ENCODE measurements at regions not wholly inside any gene's neighbourhood (a gene's known extent, or its start where the extent isn't known, plus 50 kb on each side); places are given as distances from the start of the nearest gene placed in this dataset.

GRCh38 chr14:34238610-34239009 lies 223.4 kb downstream of the SPTSSA start:
- no peak for FAIRE-seq

- FAIRE-seq: no peak
Measured at GRCh38 chr14:34237677-34238076, 224.4 kb downstream of the SPTSSA start.

GRCh38 chr14:34237081-34237480 lies 225.0 kb downstream of the SPTSSA start:
- no peak for FAIRE-seq

- no peak for FAIRE-seq
Measured at GRCh38 chr14:34235643-34236300, 226.3 kb downstream of the SPTSSA start.

- no peak for FAIRE-seq
Measured at GRCh38 chr14:34234258-34234657, 227.8 kb downstream of the SPTSSA start.

GRCh38 chr14:34233619-34234018 lies 228.4 kb downstream of the SPTSSA start:
- no peak for FAIRE-seq

- no peak for FAIRE-seq
Measured at GRCh38 chr14:34232790-34233189, 229.2 kb downstream of the SPTSSA start.

GRCh38 chr14:34231626-34232025 lies 230.4 kb downstream of the SPTSSA start:
- FAIRE-seq: no peak

- FAIRE-seq: no peak
Measured at GRCh38 chr14:34229140-34229539, 232.9 kb downstream of the SPTSSA start.

GRCh38 chr14:34228650-34228976 lies 233.4 kb downstream of the SPTSSA start:
- no peak for FAIRE-seq

GRCh38 chr14:34227834-34228649 lies 234.0 kb downstream of the SPTSSA start:
- peak; percentile 46 for FAIRE-seq

GRCh38 chr14:34224221-34224620 lies 237.8 kb downstream of the SPTSSA start:
- no peak for FAIRE-seq

- FAIRE-seq: no peak
Measured at GRCh38 chr14:34223373-34224148, 238.5 kb downstream of the SPTSSA start.

- FAIRE-seq: no peak
Measured at GRCh38 chr14:34222867-34223266, 239.2 kb downstream of the SPTSSA start.

- FAIRE-seq: no peak
Measured at GRCh38 chr14:34222122-34222521, 239.9 kb downstream of the SPTSSA start.

GRCh38 chr14:34220921-34221320 lies 241.1 kb downstream of the SPTSSA start:
- FAIRE-seq: no peak

GRCh38 chr14:34220378-34220706 lies 241.7 kb downstream of the SPTSSA start:
- no peak for FAIRE-seq

GRCh38 chr14:34219661-34220377 lies 242.2 kb downstream of the SPTSSA start:
- no peak for FAIRE-seq

GRCh38 chr14:34218881-34219280 lies 243.2 kb downstream of the SPTSSA start:
- no peak for FAIRE-seq

- no peak for FAIRE-seq
Measured at GRCh38 chr14:34214961-34215360, 247.1 kb downstream of the SPTSSA start.

GRCh38 chr14:34213332-34213731 lies 248.7 kb downstream of the SPTSSA start:
- FAIRE-seq: no peak

GRCh38 chr14:34212172-34212929 lies 249.7 kb downstream of the SPTSSA start:
- no peak for FAIRE-seq

GRCh38 chr14:34211732-34212131 lies 250.3 kb downstream of the SPTSSA start:
- no peak for FAIRE-seq
